GM23338 (cell line): ENCODE measurements at regions not wholly inside any gene's neighbourhood (a gene's known extent, or its start where the extent isn't known, plus 50 kb on each side); places are given as distances from the start of the nearest gene placed in this dataset.

ENCODE experiments used
- ATAC-seq: fragments of 200-7000 bp; cut with Tn5 transposase; 3 replicates; pipeline ENCODE4 v1.9.1; 2020
- DNase-seq: peaks from one replicate; pipeline ENCODE4 v3.0.0-alpha.2; 2015; ENCODE audit warnings: low spot score
- H2AFZ ChIP-seq: fragments of 200-600 bp; sonication (generic); 2 replicates; pipeline ENCODE4 v1.8.0; 2016; ENCODE audit warnings: antibody characterized with exemption, mild to moderate bottlenecking, moderate library complexity
- H3F3A ChIP-seq: fragments of 200-600 bp; sonication (generic); replicated peaks from 2 replicates; pipeline ENCODE4 v1.8.0; 2017; ENCODE audit warnings: antibody characterized with exemption, mixed run types, low read depth
- H3K27ac ChIP-seq: fragments of 200-600 bp; sonication (generic); 2 replicates; pipeline ENCODE4 v1.6.1; 2016; ENCODE audit warnings: low read depth
- H3K27me3 ChIP-seq: fragments of 200-600 bp; sonication (generic); 2 replicates; pipeline ENCODE4 v1.8.0; 2016; ENCODE audit warnings: mild to moderate bottlenecking, mixed run types, moderate library complexity; ENCODE audit not compliant: insufficient read depth
- H3K36me3 ChIP-seq: fragments of 200-600 bp; sonication (generic); 2 replicates; pipeline ENCODE4 v1.8.0; 2016; ENCODE audit warnings: mild to moderate bottlenecking; ENCODE audit not compliant: insufficient read depth
- H3K4me1 ChIP-seq: fragments of 200-600 bp; sonication (generic); 2 replicates; pipeline ENCODE4 v1.8.0; 2016; ENCODE audit warnings: mild to moderate bottlenecking, moderate library complexity; ENCODE audit not compliant: insufficient read depth
- H3K4me2 ChIP-seq: fragments of 200-600 bp; sonication (generic); 2 replicates; pipeline ENCODE4 v1.7.1; 2017; ENCODE audit warnings: mixed run types
- H3K4me3 ChIP-seq: fragments of 200-600 bp; sonication (generic); 2 replicates; pipeline ENCODE4 v1.6.1; 2016; ENCODE audit warnings: mixed run types
- H3K79me2 ChIP-seq: fragments of 200-600 bp; sonication (generic); replicated peaks from 2 replicates; pipeline ENCODE4 v1.8.0; 2017; ENCODE audit warnings: mild to moderate bottlenecking; ENCODE audit not compliant: insufficient read depth
- H3K9me2 ChIP-seq: fragments of 200-600 bp; sonication (generic); 2 replicates; pipeline ENCODE4 v1.8.0; 2017; ENCODE audit not compliant: insufficient read depth
- H4K20me1 ChIP-seq: fragments of 200-600 bp; sonication (generic); replicated peaks from 2 replicates; pipeline ENCODE4 v1.8.0; 2017; ENCODE audit warnings: mild to moderate bottlenecking; ENCODE audit not compliant: insufficient read depth
- H3K27ac Mint-ChIP-seq: 2 replicates; pipeline ENCODE4 v1.8.0; 2020; ENCODE audit warnings: inconsistent platforms, mild to moderate bottlenecking, moderate library complexity, mixed read lengths
- H3K27me3 Mint-ChIP-seq: 3 replicates; pipeline ENCODE4 v1.8.0; 2022; ENCODE audit warnings: low read depth, mild to moderate bottlenecking, moderate library complexity, mixed read lengths, inconsistent platforms; ENCODE audit not compliant: insufficient read depth, poor library complexity
- H3K36me3 Mint-ChIP-seq: 3 replicates; pipeline ENCODE4 v1.8.0; 2021; ENCODE audit warnings: low read depth, mild to moderate bottlenecking, inconsistent platforms, moderate library complexity, mixed read lengths
- H3K4me1 Mint-ChIP-seq: 3 replicates; pipeline ENCODE4 v1.8.0; 2020; ENCODE audit warnings: mild to moderate bottlenecking, inconsistent platforms, mixed read lengths
- H3K4me3 Mint-ChIP-seq: 3 replicates; pipeline ENCODE4 v1.8.0; 2021; ENCODE audit warnings: moderate library complexity, mild to moderate bottlenecking, inconsistent platforms, mixed read lengths
- H3K9me3 Mint-ChIP-seq: 3 replicates; pipeline ENCODE4 v1.8.0; 2020; ENCODE audit warnings: moderate library complexity, mild to moderate bottlenecking, inconsistent platforms, mixed read lengths
- CREB1 ChIP-seq: fragments of 250-450 bp; sonication (Bioruptor Pico); IDR thresholded peaks from 2 replicates; pipeline ENCODE4 v1.5.0; 2020; ENCODE audit warnings: low read depth, mild to moderate bottlenecking, moderate library complexity
- ETS1 ChIP-seq: IDR thresholded peaks from 2 replicates; pipeline ENCODE4 v1.6.1; 2016; ENCODE audit warnings: antibody characterized with exemption
- EZH2 ChIP-seq: fragments of 200-600 bp; sonication (generic); IDR thresholded peaks from one replicate; pipeline ENCODE4 v1.8.0; 2017; ENCODE audit warnings: antibody characterized with exemption, mild to moderate bottlenecking, low read depth; ENCODE audit not compliant: unreplicated experiment
- EZH2phosphoT487 ChIP-seq: fragments of 200-600 bp; sonication (generic); IDR thresholded peaks from one replicate; pipeline ENCODE4 v1.8.1; 2018; ENCODE audit warnings: antibody characterized with exemption; ENCODE audit not compliant: unreplicated experiment
- JUNB ChIP-seq: IDR thresholded peaks from one replicate; pipeline ENCODE4 v1.6.1; 2016; ENCODE audit warnings: antibody characterized with exemption; ENCODE audit not compliant: unreplicated experiment
- NANOG ChIP-seq: IDR thresholded peaks from 2 replicates; pipeline ENCODE4 v1.6.1; 2016; ENCODE audit warnings: antibody characterized with exemption, borderline replicate concordance
- POLR2AphosphoS5 ChIP-seq: IDR thresholded peaks from 2 replicates; pipeline ENCODE4 v1.6.1; 2016; ENCODE audit warnings: antibody characterized with exemption, low read depth
- REST ChIP-seq: IDR thresholded peaks from one replicate; pipeline ENCODE4 v1.6.1; 2018; ENCODE audit warnings: antibody characterized with exemption; ENCODE audit not compliant: unreplicated experiment
- STAT1 ChIP-seq: IDR thresholded peaks from one replicate; pipeline ENCODE4 v1.6.1; 2016; ENCODE audit warnings: antibody characterized with exemption; ENCODE audit not compliant: unreplicated experiment
- ZNF114 ChIP-seq: fragments of 250-450 bp; sonication (Bioruptor Pico); IDR thresholded peaks from 2 replicates; pipeline ENCODE4 v1.5.0; 2020; ENCODE audit warnings: mild to moderate bottlenecking, moderate library complexity
- ZNF331 ChIP-seq: fragments of 250-450 bp; sonication (Bioruptor Pico); IDR thresholded peaks from 2 replicates; pipeline ENCODE4 v1.5.0; 2020; ENCODE audit warnings: low read depth, mild to moderate bottlenecking, moderate library complexity
- ZNF462 ChIP-seq: fragments of 250-450 bp; sonication (Bioruptor Pico); IDR thresholded peaks from 2 replicates; pipeline ENCODE4 v1.5.0; 2020; ENCODE audit warnings: mild to moderate bottlenecking, moderate library complexity

GRCh38 chr1:213417225-213417820 is 366.3 kb downstream of the RPS6KC1 start:
- DNase-seq (no peak), ATAC-seq (no peak)
- no peak overlapping the region for H3K4me2 ChIP-seq
- H3K27ac ChIP-seq, result no peak overlapping the region
- Mint-ChIP-seq H3K36me3 (no peaks in the 10 kb centered on the region; the same call in 2 of the 3 replicates), H3K27me3 (no peaks in the 10 kb centered on the region), H3K9me3 (peaks cover 3% of the 10 kb centered on the region; the same call in 1 of the 3 replicates), H3K4me3 (no peak overlapping the region), H3K4me1 (no peaks in the 10 kb centered on the region), H3K27ac (no peak overlapping the region)
- H2AFZ ChIP-seq, result no peak overlapping the region
- no peaks in the 10 kb centered on the region for H3K36me3 ChIP-seq
- H3K27me3 ChIP-seq, result no peaks in the 10 kb centered on the region
- H4K20me1 ChIP-seq, result no peaks in the 10 kb centered on the region
- no peaks in the 10 kb centered on the region for H3K79me2 ChIP-seq
- H3K9me2 ChIP-seq, result 0 out of 2 replicates have a peak, but pooled peaks cover 8% of the 10 kb centered on the region
- H3F3A ChIP-seq, result no peaks in the 10 kb centered on the region
- TF ChIP-seq EZH2phosphoT487 (no peak), JUNB (no peak), ZNF462 (no peak), ZNF114 (CRISPR knock-in tag) (no peak), STAT1 (no peak)
- H3K4me3 ChIP-seq, result no peak overlapping the region
- no peaks in the 10 kb centered on the region for H3K4me1 ChIP-seq

GRCh38 chr1:213417846-213418245 is 366.8 kb downstream of the RPS6KC1 start:
- Histone ChIP-seq H4K20me1 (no peaks in the 10 kb centered on the region), H3F3A (no peaks in the 10 kb centered on the region), H3K79me2 (no peaks in the 10 kb centered on the region), H3K36me3 (no peaks in the 10 kb centered on the region), H3K4me1 (no peaks in the 10 kb centered on the region), H3K9me2 (0 out of 2 replicates have a peak, but pooled peaks cover 8% of the 10 kb centered on the region), H3K4me3 (no peak overlapping the region), H3K27ac (no peak overlapping the region), H2AFZ (no peak overlapping the region), H3K4me2 (no peak overlapping the region), H3K27me3 (no peaks in the 10 kb centered on the region)
- no peaks in the 10 kb centered on the region for H3K27me3 Mint-ChIP-seq
- H3K4me1 Mint-ChIP-seq, result no peaks in the 10 kb centered on the region
- H3K27ac Mint-ChIP-seq, result no peak overlapping the region
- H3K36me3 Mint-ChIP-seq, result no peaks in the 10 kb centered on the region; the same call in 2 of the 3 replicates
- no peak overlapping the region for H3K4me3 Mint-ChIP-seq
- H3K9me3 Mint-ChIP-seq, result peaks cover 3% of the 10 kb centered on the region; the same call in 1 of the 3 replicates
- DNase-seq (no peak), ATAC-seq (no peak)
- TF ChIP-seq CREB1 (CRISPR knock-in tag), result no peak
- TF ChIP-seq POLR2AphosphoS5, result no peak
- no peak for TF ChIP-seq ETS1
- TF ChIP-seq EZH2, result no peak
- no peak for TF ChIP-seq NANOG
- TF ChIP-seq STAT1, result no peak
- TF ChIP-seq ZNF331, result no peak
- TF ChIP-seq REST, result no peak
